ENCODE measurements at regions not wholly inside any gene's neighbourhood (a gene's known extent, or its start where the extent isn't known, plus 50 kb on each side); places are given as distances from the start of the nearest gene placed in this dataset.

DNA sequence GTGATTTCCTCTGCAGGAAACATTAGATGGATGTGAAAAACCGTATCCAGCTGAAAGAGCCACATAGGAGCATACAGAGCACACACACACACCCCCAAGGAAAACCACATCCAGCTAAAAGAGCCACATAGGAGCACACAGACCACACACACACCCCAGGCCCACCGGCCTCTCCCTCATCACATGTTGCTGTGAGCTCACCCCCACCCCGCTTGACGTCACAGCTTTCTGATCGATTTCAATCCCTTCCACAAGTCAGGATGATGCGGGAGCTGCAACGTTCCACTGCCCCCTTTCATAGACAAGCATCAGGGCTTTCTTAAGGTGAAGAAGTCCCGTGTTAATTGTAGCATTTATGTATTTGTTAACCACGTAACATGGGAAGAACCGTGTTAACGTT lies 72.4 kb upstream of the SOX1 start:
- TF ChIP-seq, protein P1, sequence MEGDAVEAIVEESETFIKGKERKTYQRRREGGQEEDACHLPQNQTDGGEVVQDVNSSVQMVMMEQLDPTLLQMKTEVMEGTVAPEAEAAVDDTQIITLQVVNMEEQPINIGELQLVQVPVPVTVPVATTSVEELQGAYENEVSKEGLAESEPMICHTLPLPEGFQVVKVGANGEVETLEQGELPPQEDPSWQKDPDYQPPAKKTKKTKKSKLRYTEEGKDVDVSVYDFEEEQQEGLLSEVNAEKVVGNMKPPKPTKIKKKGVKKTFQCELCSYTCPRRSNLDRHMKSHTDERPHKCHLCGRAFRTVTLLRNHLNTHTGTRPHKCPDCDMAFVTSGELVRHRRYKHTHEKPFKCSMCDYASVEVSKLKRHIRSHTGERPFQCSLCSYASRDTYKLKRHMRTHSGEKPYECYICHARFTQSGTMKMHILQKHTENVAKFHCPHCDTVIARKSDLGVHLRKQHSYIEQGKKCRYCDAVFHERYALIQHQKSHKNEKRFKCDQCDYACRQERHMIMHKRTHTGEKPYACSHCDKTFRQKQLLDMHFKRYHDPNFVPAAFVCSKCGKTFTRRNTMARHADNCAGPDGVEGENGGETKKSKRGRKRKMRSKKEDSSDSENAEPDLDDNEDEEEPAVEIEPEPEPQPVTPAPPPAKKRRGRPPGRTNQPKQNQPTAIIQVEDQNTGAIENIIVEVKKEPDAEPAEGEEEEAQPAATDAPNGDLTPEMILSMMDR (conservative IDR thresholded peaks at IDR 0.05), result no peak
- TF ChIP-seq ZFX (IDR thresholded peaks at IDR 0.05), result no peak
- H3K27ac ChIP-seq, result no peak overlapping the region

DNA sequence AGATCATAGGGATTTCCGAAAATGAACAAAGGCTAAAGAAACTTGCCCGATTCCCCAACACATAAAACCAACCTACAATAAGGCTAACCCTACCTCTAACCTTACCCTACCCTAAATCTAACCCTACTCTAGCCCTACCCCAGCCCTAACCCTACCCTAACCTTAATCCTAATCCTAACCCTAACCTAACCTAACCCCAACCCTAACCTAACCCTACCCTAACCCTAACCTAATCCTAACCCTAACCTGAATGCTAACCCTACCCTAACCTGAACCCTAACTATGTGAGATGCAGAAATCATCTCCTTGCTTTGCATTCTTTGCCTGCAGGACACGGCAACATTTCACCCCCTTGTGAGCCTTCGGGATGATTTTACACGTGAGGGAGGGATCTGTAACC lies 67.6 kb upstream of the SOX1 start:
- TF ChIP-seq, protein P1 (conservative IDR thresholded peaks at IDR 0.05), result no peak
- no peak for TF ChIP-seq ZFX (IDR thresholded peaks at IDR 0.05)

DNA sequence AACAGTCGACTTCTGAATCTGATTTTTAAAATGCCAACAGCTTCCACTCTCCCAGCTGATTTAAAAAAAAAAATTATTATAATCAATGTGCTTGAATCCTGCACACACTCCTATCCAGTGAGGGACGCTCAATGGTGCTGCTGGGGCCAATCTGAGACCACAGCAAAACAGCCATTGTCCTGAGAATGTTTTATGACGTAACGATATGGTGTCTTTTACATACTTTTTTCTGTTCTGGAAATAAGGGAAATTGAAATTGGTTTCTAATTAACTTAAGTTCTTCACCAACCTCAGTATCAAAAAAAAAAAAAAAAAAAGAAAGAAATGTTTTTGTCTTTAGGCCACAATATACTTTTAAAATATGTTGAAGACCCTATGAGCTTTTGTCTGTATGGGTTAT lies 66.1 kb upstream of the SOX1 start:
- H3K27ac ChIP-seq, result no peak overlapping the region
- TF ChIP-seq, protein P1 (conservative IDR thresholded peaks at IDR 0.05), result no peak
- no peak for TF ChIP-seq ZFX (IDR thresholded peaks at IDR 0.05)

More for the DNA sequence above, 67.6 kb upstream of the SOX1 start:
- no peak overlapping the region for H3K27ac ChIP-seq

DNA sequence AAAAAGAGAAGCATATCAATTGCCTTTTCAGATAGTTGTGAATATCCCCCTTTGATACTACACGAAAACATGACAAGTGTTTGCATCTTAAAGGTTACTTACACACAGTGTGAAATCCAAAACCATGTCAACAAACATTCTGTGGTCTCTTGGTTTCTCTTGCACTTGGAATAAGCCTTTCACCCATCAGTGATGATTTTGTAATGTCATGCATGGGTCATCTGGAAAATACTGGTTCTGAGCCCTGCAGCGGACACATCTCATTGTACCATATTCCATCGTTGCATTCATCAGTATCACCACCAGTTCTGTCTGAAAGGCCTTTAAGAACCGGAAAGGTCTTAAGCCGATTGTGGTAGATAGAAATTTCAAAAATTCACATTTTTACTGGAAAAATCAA lies 65.4 kb upstream of the SOX1 start:
- no peak for TF ChIP-seq ZFX (IDR thresholded peaks at IDR 0.05)
- TF ChIP-seq, protein P1 (conservative IDR thresholded peaks at IDR 0.05), result no peak
- H3K27ac ChIP-seq, result no peak overlapping the region

DNA sequence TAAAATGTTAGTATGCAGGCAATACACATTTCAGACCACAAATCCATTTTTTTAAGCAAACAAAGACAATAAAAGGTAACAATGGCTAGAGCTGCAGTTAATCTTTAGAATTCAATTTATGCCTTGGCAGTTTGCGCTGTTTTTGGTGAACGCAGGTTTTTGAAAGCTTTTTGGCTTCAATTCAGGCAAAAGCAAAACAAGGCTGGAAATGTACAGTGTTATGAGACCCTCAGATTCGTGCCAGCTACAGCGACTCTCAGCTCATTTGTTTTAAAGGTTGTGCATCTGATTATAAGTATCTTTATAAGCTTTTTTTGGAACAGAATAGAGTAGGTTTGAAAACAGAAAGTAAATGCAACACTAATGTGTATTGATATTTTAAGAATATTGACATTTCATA lies 63.6 kb upstream of the SOX1 start:
- H3K27ac ChIP-seq, result no peak overlapping the region
- TF ChIP-seq, protein P1 (conservative IDR thresholded peaks at IDR 0.05), result no peak
- TF ChIP-seq ZFX (IDR thresholded peaks at IDR 0.05), result no peak

DNA sequence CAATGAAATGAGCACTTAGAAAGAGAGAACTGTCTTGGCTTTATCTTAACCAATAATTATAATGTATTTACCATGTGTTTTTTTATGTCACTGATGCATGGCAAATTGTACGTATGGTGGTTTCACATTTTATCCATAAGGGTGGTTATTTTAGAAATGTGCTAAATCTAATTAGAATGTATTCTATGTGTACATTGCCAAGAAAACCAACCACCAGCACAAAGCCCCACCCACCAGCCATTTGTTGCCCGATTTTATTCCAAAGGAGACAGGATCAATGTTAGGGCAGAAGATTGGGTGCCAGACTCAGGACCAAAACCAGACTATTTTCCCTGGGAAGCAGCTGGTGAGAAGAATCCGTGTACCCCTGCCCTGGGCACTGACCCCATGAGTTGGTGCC lies 63.0 kb upstream of the SOX1 start:
- TF ChIP-seq ZFX (IDR thresholded peaks at IDR 0.05), result no peak
- TF ChIP-seq, protein P1 (conservative IDR thresholded peaks at IDR 0.05), result no peak
- H3K27ac ChIP-seq, result no peak overlapping the region

DNA sequence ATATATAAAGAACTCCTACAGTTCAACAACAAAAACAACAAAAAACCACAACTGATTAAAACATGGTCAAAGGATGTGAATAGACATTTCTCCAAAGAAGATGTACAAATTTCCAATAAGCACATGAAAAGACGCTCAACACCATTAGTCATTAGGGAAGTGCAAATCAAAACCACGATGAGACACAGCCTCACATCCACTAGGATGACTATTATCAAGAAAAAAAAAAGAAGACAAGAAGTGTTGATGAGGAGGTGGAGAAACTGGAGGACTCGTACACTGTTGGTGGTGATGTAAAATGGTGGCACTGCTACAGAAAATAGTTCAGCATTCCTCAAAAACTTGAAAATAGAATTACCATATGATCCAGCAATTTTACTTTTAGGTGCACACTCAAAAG lies 61.0 kb upstream of the SOX1 start:
- H3K27ac ChIP-seq, result no peak overlapping the region
- TF ChIP-seq, protein P1 (conservative IDR thresholded peaks at IDR 0.05), result no peak
- no peak for TF ChIP-seq ZFX (IDR thresholded peaks at IDR 0.05)

All from C4-2B (cell line).